GM12878 (cell line): ENCODE measurements at regions not wholly inside any gene's neighbourhood (a gene's known extent, or its start where the extent isn't known, plus 50 kb on each side); places are given as distances from the start of the nearest gene placed in this dataset.

ENCODE experiments used
- ATAC-seq: fragments of 200-7000 bp; cut with Tn5 transposase; 3 replicates; pipeline ENCODE4 v1.9.1; 2020; ENCODE audit warnings: mild to moderate bottlenecking, moderate library complexity
- BruUV-seq: library from RNA; stranded (reverse); fragments of 400-500 nt; replicated peaks from 2 replicates; lab custom pipeline; 2021; lab: Mats Ljungman, UMichigan
- CTCF ChIA-PET: fragments of 300-600 bp; sonication (Branson Sonifier 250); formaldehyde crosslinking; extraction: SDS; loops from one replicate; lab custom pipeline; 2021; ENCODE audit warnings: inconsistent platforms; lab: Yijun Ruan, JAX
- POLR2A ChIA-PET: fragments of 350-600 bp; formaldehyde crosslinking; extraction: SDS; loops from one replicate; lab custom pipeline; 2021; ENCODE audit warnings: inconsistent platforms; lab: Charles Lee
- RAD21 ChIA-PET: fragments of 300-600 bp; sonication (Branson Sonifier 250); formaldehyde crosslinking; loops from one replicate; lab custom pipeline; 2023; ENCODE audit warnings: antibody characterized with exemption; ENCODE audit not compliant: unreplicated experiment; lab: Charles Lee
- SMC1A ChIA-PET: fragments of 300-600 bp; sonication (Branson Sonifier 250); formaldehyde crosslinking; loops from one replicate; lab custom pipeline; 2023; ENCODE audit not compliant: unreplicated experiment, uncharacterized antibody; lab: Charles Lee
- DNase-seq: peaks from one replicate; pipeline ENCODE4 v3.0.0-alpha.2; 2011; ENCODE audit warnings: low read depth, low spot score
- FAIRE-seq: peaks from 3 replicates; lab custom pipeline; 2011; peaks lifted over from hg19 to GRCh38; lab: Jason Lieb, UNC
- H2AFZ ChIP-seq: 2 replicates; pipeline ENCODE4 v1.6.0; 2011; ENCODE audit warnings: low read depth, low read length, control low read depth; ENCODE audit not compliant: control insufficient read depth
- H3K27ac ChIP-seq: 2 replicates; pipeline ENCODE4 v1.5.1; 2011; ENCODE audit warnings: control low read depth; ENCODE audit not compliant: control insufficient read depth, insufficient read depth
- H3K27me3 ChIP-seq, 2 experiments: replicated peaks in 1 of 2; 2 replicates each; pipeline versions ENCODE4 v1.6.0 to v1.6.1; 2011; ENCODE audit warnings: low read length in 1 of 2; ENCODE audit not compliant: control insufficient read depth in 2 of 2, insufficient read depth in 2 of 2
- H3K36me3 ChIP-seq, 2 experiments: 2 replicates each; pipeline ENCODE4 v1.5.1; 2011; ENCODE audit warnings: low read length in 1 of 2; ENCODE audit not compliant: control insufficient read depth in 2 of 2, insufficient read depth in 2 of 2
- H3K4me1 ChIP-seq: 2 replicates; pipeline ENCODE4 v1.6.1; 2011; ENCODE audit warnings: mild to moderate bottlenecking, low read length, moderate library complexity, mixed read lengths; ENCODE audit not compliant: control insufficient read depth, insufficient read depth
- H3K4me2 ChIP-seq: 2 replicates; pipeline ENCODE4 v1.6.0; 2011; ENCODE audit warnings: control low read depth; ENCODE audit not compliant: control insufficient read depth, insufficient read depth
- H3K4me3 ChIP-seq: fragments of 200-600 bp; sonication (generic); 2 replicates; pipeline ENCODE4 v1.5.1; 2016
- H3K79me2 ChIP-seq: 2 replicates; pipeline ENCODE4 v1.6.0; 2011; ENCODE audit warnings: low read length; ENCODE audit not compliant: control insufficient read depth, insufficient read depth
- H3K9ac ChIP-seq: 2 replicates; pipeline ENCODE4 v1.8.0; 2011; ENCODE audit warnings: low read length, control low read depth, mixed read lengths; ENCODE audit not compliant: control insufficient read depth, insufficient read depth
- H3K9me3 ChIP-seq: replicated peaks from 3 replicates; pipeline ENCODE4 v1.5.1; 2011; ENCODE audit warnings: mild to moderate bottlenecking, low read length; ENCODE audit not compliant: control insufficient read depth, insufficient read depth
- H4K20me1 ChIP-seq: 2 replicates; pipeline ENCODE4 v1.6.0; 2011; ENCODE audit not compliant: control insufficient read depth, insufficient read depth
- CBX5 ChIP-seq: sonication (generic); IDR thresholded peaks from 2 replicates; pipeline ENCODE4 v1.6.1; 2016; ENCODE audit warnings: low read depth, moderate library complexity, mild to moderate bottlenecking, inconsistent platforms
- HDAC6 ChIP-seq: fragments of 200-600 bp; sonication (generic); IDR thresholded peaks from one replicate; pipeline ENCODE4 v1.8.0; 2017; ENCODE audit warnings: antibody characterized with exemption; ENCODE audit not compliant: unreplicated experiment
- LARP7 ChIP-seq: fragments of 450-650 bp; IDR thresholded peaks from 2 replicates; pipeline ENCODE4 v1.6.1; 2017; ENCODE audit warnings: mild to moderate bottlenecking
- PML ChIP-seq: IDR thresholded peaks from 2 replicates; pipeline ENCODE4 v1.6.1; 2012; ENCODE audit warnings: low read length, inconsistent platforms
- WGBS: methylation state at CpG from one replicate; pipeline ENCODE4 v1.1.6; 2016; ENCODE audit warnings: low lambda C conversion rate; ENCODE audit not compliant: insufficient replicate concordance, insufficient coverage; ENCODE audit errors: missing lambda C conversion rate; 5-methylcytosine and 5-hydroxymethylcytosine counted together
- in situ Hi-C: fragments of 300-500 bp; cut with MboI; formaldehyde crosslinking; loops from 9 replicates; pipeline ENCODE4 v1.14.3; 2018; ENCODE audit warnings: mixed read lengths
- intact Hi-C: fragments of 100-400 bp; cut with micrococcal nuclease; formaldehyde crosslinking; loops from one replicate; pipeline ENCODE4 v1.14.2; 2022; ENCODE audit not compliant: unreplicated experiment
- TF ChIP-seq, protein P1 (sequence below): fragments of 450-650 bp; formaldehyde crosslinking; IDR thresholded peaks from 2 replicates; pipeline ENCODE4 v1.4.0; 2020; ENCODE audit warnings: mild to moderate bottlenecking, moderate library complexity

DNA sequence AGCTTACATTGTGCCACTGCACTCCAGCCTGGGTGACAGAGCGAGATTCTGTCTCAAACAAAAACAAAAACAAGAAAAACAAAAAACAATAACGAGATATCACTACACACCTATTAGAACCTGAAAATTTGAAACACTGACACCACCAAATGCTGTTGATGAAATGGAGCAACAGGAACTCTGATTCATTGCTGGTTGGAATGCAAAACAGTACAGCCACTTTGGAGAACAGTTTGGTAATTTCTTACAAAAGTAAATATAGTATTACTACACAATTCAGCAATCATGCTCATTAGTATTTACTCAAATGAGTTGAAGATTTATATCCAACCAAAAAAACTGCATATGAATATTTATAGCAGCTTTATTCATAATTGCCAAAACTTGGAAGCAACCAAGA, 135.8 kb upstream of the AKIRIN2 start (continued):
- TF ChIP-seq, protein P1, sequence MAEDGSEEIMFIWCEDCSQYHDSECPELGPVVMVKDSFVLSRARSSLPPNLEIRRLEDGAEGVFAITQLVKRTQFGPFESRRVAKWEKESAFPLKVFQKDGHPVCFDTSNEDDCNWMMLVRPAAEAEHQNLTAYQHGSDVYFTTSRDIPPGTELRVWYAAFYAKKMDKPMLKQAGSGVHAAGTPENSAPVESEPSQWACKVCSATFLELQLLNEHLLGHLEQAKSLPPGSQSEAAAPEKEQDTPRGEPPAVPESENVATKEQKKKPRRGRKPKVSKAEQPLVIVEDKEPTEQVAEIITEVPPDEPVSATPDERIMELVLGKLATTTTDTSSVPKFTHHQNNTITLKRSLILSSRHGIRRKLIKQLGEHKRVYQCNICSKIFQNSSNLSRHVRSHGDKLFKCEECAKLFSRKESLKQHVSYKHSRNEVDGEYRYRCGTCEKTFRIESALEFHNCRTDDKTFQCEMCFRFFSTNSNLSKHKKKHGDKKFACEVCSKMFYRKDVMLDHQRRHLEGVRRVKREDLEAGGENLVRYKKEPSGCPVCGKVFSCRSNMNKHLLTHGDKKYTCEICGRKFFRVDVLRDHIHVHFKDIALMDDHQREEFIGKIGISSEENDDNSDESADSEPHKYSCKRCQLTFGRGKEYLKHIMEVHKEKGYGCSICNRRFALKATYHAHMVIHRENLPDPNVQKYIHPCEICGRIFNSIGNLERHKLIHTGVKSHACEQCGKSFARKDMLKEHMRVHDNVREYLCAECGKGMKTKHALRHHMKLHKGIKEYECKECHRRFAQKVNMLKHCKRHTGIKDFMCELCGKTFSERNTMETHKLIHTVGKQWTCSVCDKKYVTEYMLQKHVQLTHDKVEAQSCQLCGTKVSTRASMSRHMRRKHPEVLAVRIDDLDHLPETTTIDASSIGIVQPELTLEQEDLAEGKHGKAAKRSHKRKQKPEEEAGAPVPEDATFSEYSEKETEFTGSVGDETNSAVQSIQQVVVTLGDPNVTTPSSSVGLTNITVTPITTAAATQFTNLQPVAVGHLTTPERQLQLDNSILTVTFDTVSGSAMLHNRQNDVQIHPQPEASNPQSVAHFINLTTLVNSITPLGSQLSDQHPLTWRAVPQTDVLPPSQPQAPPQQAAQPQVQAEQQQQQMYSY (CRISPR knock-in tag): no peak
- no peak for TF ChIP-seq PML
- TF ChIP-seq, all 136 proteins: peak for 0

DNA sequence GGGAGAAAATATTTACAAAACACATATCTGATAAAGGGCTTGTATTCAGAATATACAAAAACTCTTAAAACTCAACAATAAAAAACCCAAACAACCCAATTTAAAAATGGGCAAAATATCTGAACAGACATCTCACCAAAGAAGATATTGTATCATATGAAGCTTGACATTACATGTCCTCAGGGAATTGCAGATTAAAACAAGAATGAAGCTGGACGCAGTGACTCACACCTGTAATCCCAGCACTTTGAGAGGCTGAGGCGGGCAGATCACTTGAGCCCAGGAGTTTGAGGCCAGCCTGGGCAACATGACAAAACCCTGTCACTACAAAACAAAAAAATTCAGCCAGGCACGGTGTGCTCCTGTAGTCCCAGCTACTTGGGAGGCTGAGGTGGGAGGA, 135.4 kb upstream of the AKIRIN2 start:
- no TSS peak for BruUV-seq
- CTCF ChIA-PET: interaction anchor here (0.9 to 1.0 kb wide), 2 partner anchors 91 to 327 kb away, joined by 3 read pairs; no protein-coding TSS in a partner anchor

More for the DNA sequence above, 135.4 kb upstream of the AKIRIN2 start:
- ChIA-PET SMC1A (interaction anchor here (0.6 to 3.4 kb wide), 3 partner anchors 15 to 331 kb away, joined by 3 to 14 read pairs (median 3); no protein-coding TSS in a partner anchor), POLR2A (no interaction called here), RAD21 (interaction anchor here (1.4 to 1.5 kb wide), 2 partner anchors 68 to 92 kb away, joined by 4 read pairs; no protein-coding TSS in a partner anchor)
- TF ChIP-seq LARP7: no peak
- TF ChIP-seq, protein P1 (CRISPR knock-in tag): no peak
- TF ChIP-seq HDAC6: no peak
- TF ChIP-seq CBX5: no peak
- in situ Hi-C loops (loop anchor here (10.0 kb wide), 1 partner anchor 397 kb away; no protein-coding TSS in a partner anchor), intact Hi-C loops (loop anchor here (10.0 kb wide), 2 partner anchors 787 to 947 kb away; no protein-coding TSS in a partner anchor)
- 37% methylated on average over 3 of the region's 3 CpGs for WGBS
- DNase-seq (no peak), ATAC-seq (no peak), FAIRE-seq (no peak)
- no peaks in the 10 kb centered on the region for H3K79me2 ChIP-seq
- no peaks in the 10 kb centered on the region; the same call in 2 of the 3 replicates for H3K9me3 ChIP-seq
- H3K36me3 ChIP-seq: no peaks in the 10 kb centered on the region
- no peak overlapping the region for H3K4me3 ChIP-seq
- no peak overlapping the region for H3K4me2 ChIP-seq
- H3K27ac ChIP-seq: no peak overlapping the region
- no peak overlapping the region for H2AFZ ChIP-seq
- H3K4me1 ChIP-seq: peaks cover 4% of the 10 kb centered on the region
- H3K27me3 ChIP-seq: no peaks in the 10 kb centered on the region
- H3K9ac ChIP-seq: no peak overlapping the region
- no peaks in the 10 kb centered on the region for H4K20me1 ChIP-seq
